Heart left ventricle (tissue), 16 donors: ENCODE measurements at regions not wholly inside any gene's neighbourhood (a gene's known extent, or its start where the extent isn't known, plus 50 kb on each side); places are given as distances from the start of the nearest gene placed in this dataset.
"Not testable (repeated sequence)": the region's sequence is repeated elsewhere in the genome, so short reads cannot be mapped to it uniquely, and the experiment has no call there.

Experiments used
- ATAC-seq, 4 donors: fragments of 200-7000 bp; cut with Tn5 transposase; one replicate each; pipeline ENCODE4 v1.9.1; 2020 to 2022; ENCODE audit warnings: moderate library complexity in 4 of 4, mild to moderate bottlenecking in 3 of 4, moderate number of reproducible peaks in 1 of 4
- DNase-seq, 5 donors: peaks; one replicate each; pipeline ENCODE4 v3.0.0-alpha.2; 2020
- H3K27ac ChIP-seq, 12 donors: fragments of 200-600 bp; sonication (generic) in 4 of 12; one replicate each; pipeline versions ENCODE4 v1.5.0 to v1.8.0; 2016 to 2022; ENCODE audit warnings: mild to moderate bottlenecking in 2 of 12
- H3K27me3 ChIP-seq, 9 donors: fragments of 200-600 bp; sonication (generic) in 2 of 9; one replicate each; pipeline versions ENCODE4 v1.5.1 to v1.8.0; 2016 to 2022; ENCODE audit warnings: mild to moderate bottlenecking in 3 of 9
- H3K36me3 ChIP-seq, 9 donors: fragments of 200-600 bp; sonication (generic) in 2 of 9; one replicate each; pipeline versions ENCODE4 v1.5.0 to v1.8.0; 2018 to 2022; ENCODE audit warnings: mild to moderate bottlenecking in 2 of 9
- H3K4me1 ChIP-seq, 12 donors: fragments of 200-600 bp; sonication (generic) in 4 of 12; one replicate each; pipeline versions ENCODE4 v1.5.0 to v1.8.0; 2016 to 2022; ENCODE audit warnings: mild to moderate bottlenecking in 3 of 12
- H3K4me3 ChIP-seq, 12 donors: fragments of 200-600 bp; sonication (generic) in 4 of 12; one replicate each; pipeline versions ENCODE4 v1.5.0 to v1.8.0; 2017 to 2022; ENCODE audit warnings: mild to moderate bottlenecking in 9 of 12, moderate library complexity in 4 of 12
- H3K9me3 ChIP-seq, 12 donors: fragments of 200-600 bp; sonication (generic) in 4 of 12; one replicate each; pipeline versions ENCODE4 v1.5.0 to v1.8.0; 2016 to 2022; ENCODE audit warnings: mild to moderate bottlenecking in 1 of 12
- POLR2A ChIP-seq, 2 donors: fragments of 450-650 bp; IDR thresholded peaks; one replicate each; pipeline ENCODE4 v1.6.1; 2017; ENCODE audit warnings: antibody characterized with exemption in 2 of 2, mild to moderate bottlenecking in 2 of 2, moderate library complexity in 2 of 2
- WGBS, 4 donors: extraction: QIAGEN DNeasy Blood & Tissue Kit in 2 of 4; methylation state at CpG; one replicate each; pipeline versions ENCODE4 v1.1.5 to v1.1.7; 2013 to 2018; 5-methylcytosine and 5-hydroxymethylcytosine counted together
- intact Hi-C, 10 donors: fragments of 100-400 bp; cut with DNase I; formaldehyde crosslinking; loops; one replicate each; pipeline versions ENCODE4 v1.11.1 to v1.14.2; 2022
- TF ChIP-seq, protein P1 (sequence below), 12 donors: fragments of 200-600 bp; sonication (generic) in 4 of 12; IDR thresholded peaks; one replicate each; pipeline versions ENCODE4 v1.5.0 to v1.8.0; 2018 to 2022; ENCODE audit warnings: antibody characterized with exemption in 12 of 12, mild to moderate bottlenecking in 5 of 12
- donor health status: ischemic (EF 13 %, LVEDD 7.1; RV severe dilation, severe dysfunction).
- donor health status: healthy with polysubstance abuse.
- donor health status: DM: no; HTN: yes; CAD: no.
- donor health status: DM: no; HTN: no; CAD: no.
- donor health status: ischemic (EF 25% LVEDD 6.9; RV normal size, moderate dysfunction).
- donor health status: ischemic (EF 25% LVEDD 5.7; RV mildly dilated, moderate dysfunction).
- donor health status: healthy.
- donor health status: DM: yes; HTN: yes; CAD: no.
- donor health status: ischemic (EF 35%, LVEDD 5.7; RV mildly dilated, moderate dysfunction).
- donor health status: nonischemic (EF 11% LVEDD 7.7; RV severe dilation, severe dysfunction).
- donor health status: DM: yes; HTN: yes; CAD: no.
- donor health status: PGD.
- donor health status: ischemic (EF 29% LVEDD 5.4; RV normal size, mild dysfunction).
- donor health status: nonischemic (EF 23%, LVEDD 6.1; RV moderate dilation, normal function).

DNA sequence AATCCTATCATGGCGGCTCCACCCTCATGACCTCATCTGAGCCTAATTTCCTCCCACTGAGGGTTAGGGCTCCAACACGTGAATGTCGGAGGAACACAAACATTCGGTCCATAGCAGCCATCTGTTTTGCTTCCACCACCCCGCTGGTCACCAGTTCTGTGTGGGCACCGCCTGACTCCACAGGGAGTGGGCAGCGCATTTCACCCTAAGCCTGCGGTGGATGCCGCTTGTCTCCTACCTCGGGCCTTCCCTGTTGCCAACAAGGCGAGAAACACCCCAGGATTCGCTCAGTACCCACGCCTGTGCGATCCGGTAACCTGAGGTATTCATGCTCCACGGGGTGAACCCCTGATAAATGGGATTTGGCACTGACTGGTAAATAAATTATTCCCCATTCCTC, 95.2 kb upstream of the PPP2R5C start:
- Histone ChIP-seq H3K27ac (no peak overlapping the region), H3K9me3 (peaks cover 0 to 27% (median 13%) of the 10 kb centered on the region in 12 donors), H3K4me1 (no peaks in the 10 kb centered on the region), H3K27me3 (peaks cover 0 to 45% (median 13%) of the 10 kb centered on the region in 9 donors), H3K36me3 (no peaks in the 10 kb centered on the region), H3K4me3 (no peak overlapping the region)
- ATAC-seq (no peak), DNase-seq (no peak)
- TF ChIP-seq, protein P1, sequence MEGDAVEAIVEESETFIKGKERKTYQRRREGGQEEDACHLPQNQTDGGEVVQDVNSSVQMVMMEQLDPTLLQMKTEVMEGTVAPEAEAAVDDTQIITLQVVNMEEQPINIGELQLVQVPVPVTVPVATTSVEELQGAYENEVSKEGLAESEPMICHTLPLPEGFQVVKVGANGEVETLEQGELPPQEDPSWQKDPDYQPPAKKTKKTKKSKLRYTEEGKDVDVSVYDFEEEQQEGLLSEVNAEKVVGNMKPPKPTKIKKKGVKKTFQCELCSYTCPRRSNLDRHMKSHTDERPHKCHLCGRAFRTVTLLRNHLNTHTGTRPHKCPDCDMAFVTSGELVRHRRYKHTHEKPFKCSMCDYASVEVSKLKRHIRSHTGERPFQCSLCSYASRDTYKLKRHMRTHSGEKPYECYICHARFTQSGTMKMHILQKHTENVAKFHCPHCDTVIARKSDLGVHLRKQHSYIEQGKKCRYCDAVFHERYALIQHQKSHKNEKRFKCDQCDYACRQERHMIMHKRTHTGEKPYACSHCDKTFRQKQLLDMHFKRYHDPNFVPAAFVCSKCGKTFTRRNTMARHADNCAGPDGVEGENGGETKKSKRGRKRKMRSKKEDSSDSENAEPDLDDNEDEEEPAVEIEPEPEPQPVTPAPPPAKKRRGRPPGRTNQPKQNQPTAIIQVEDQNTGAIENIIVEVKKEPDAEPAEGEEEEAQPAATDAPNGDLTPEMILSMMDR (IDR thresholded peaks at IDR 0.05) = no peak
- TF ChIP-seq POLR2A (IDR thresholded peaks at IDR 0.05) = no peak
- intact Hi-C loops = no loop called here
- 83 to 90% (median 86%) methylated on average over 9 to 16 of the region's 16 CpGs for WGBS, 4 donors

- Histone ChIP-seq H3K4me1 (no peaks in the 10 kb centered on the region), H3K4me3 (no peak overlapping the region), H3K9me3 (peaks cover 0 to 27% (median 13%) of the 10 kb centered on the region in 12 donors), H3K27me3 (peaks cover 0 to 30% (median 13%) of the 10 kb centered on the region in 9 donors), H3K36me3 (no peaks in the 10 kb centered on the region), H3K27ac (no peak overlapping the region)
- no peak for ATAC-seq
- DNase-seq = no peak
- TF ChIP-seq, protein P1 (IDR thresholded peaks at IDR 0.05) = no peak
- TF ChIP-seq POLR2A (IDR thresholded peaks at IDR 0.05) = no peak
- intact Hi-C loops = no loop called here
Measured at GRCh38 chr14:101669629-101670028, 91.9 kb upstream of the PPP2R5C start.

- H3K27me3 ChIP-seq = no peaks in the 10 kb centered on the region
- intact Hi-C loops = no loop called here
- ATAC-seq (no peak), DNase-seq (no peak)
- 58 to 66% (median 64%) methylated on average over 5 of the region's 5 CpGs for WGBS, 4 donors
- no peak overlapping the region for H3K27ac ChIP-seq
- H3K4me3 ChIP-seq = no peak overlapping the region
- no peaks in the 10 kb centered on the region for H3K36me3 ChIP-seq
- H3K9me3 ChIP-seq = peaks cover 0 to 24% (median 13%) of the 10 kb centered on the region in 12 donors
- no peaks in the 10 kb centered on the region for H3K4me1 ChIP-seq
- TF ChIP-seq POLR2A (IDR thresholded peaks at IDR 0.05) = no peak
- TF ChIP-seq, protein P1 (IDR thresholded peaks at IDR 0.05) = no peak
Measured at GRCh38 chr14:101673873-101674272, 87.6 kb upstream of the PPP2R5C start.

DNA sequence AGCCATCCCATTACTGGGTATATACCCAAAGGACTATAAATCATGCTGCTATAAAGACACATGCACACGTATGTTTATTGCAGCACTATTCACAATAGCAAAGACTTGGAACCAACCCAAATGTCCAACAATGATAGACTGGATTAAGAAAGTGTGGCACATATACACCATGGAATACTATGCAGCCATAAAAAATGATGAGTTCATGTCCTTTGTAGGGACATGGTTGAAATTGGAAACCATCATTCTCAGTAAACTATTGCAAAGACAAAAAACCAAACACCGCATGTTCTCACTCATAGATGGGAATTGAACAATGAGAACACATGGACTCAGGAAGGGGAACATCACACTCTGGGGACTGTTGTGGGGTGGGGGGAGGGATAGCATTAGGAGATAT, 85.7 kb upstream of the PPP2R5C start:
- intact Hi-C loops, ATAC-seq: not testable (repeated sequence)
- 92 to 100% (median 96%) methylated on average over 1 to 2 of the region's 2 CpGs for WGBS, 4 donors

GRCh38 chr14:101677912-101678327, 83.6 kb upstream of the PPP2R5C start:
- ATAC-seq, H3K27me3 ChIP-seq, H3K4me3 ChIP-seq, H3K4me1 ChIP-seq, intact Hi-C loops, H3K27ac ChIP-seq, H3K36me3 ChIP-seq, H3K9me3 ChIP-seq, DNase-seq: not testable (repeated sequence)
- WGBS, 4 donors = 80 to 87% (median 87%) methylated on average over 11 of the region's 11 CpGs

More for the DNA sequence above, 85.7 kb upstream of the PPP2R5C start:
- not testable (repeated sequence) for H3K9me3 ChIP-seq, H3K4me1 ChIP-seq, H3K27ac ChIP-seq, H3K4me3 ChIP-seq, DNase-seq, H3K27me3 ChIP-seq, H3K36me3 ChIP-seq
